Panc1 (cell line): ENCODE measurements at regions not wholly inside any gene's neighbourhood (a gene's known extent, or its start where the extent isn't known, plus 50 kb on each side); places are given as distances from the start of the nearest gene placed in this dataset.

Source experiments
- ATAC-seq: fragments of 200-7000 bp; cut with Tn5 transposase; 2 replicates; pipeline ENCODE4 v1.9.1; 2020; ENCODE audit warnings: mild to moderate bottlenecking, moderate library complexity
- BruUV-seq: library from RNA; stranded (reverse); fragments of 400-500 nt; replicated peaks from 2 replicates; lab custom pipeline; 2021; lab: Mats Ljungman, UMichigan
- CTCF ChIA-PET: fragments of 300-600 bp; sonication (Branson Sonifier 250); formaldehyde crosslinking; loops from one replicate; lab custom pipeline; 2022; ENCODE audit warnings: antibody characterized with exemption; lab: Charles Lee
- POLR2A ChIA-PET: fragments of 300-600 bp; sonication (Branson Sonifier 250); formaldehyde crosslinking; loops from one replicate; lab custom pipeline; 2022; ENCODE audit warnings: antibody characterized with exemption; lab: Charles Lee
- DNase-seq: peaks from one replicate; pipeline ENCODE4 v3.0.0-alpha.2; 2010; ENCODE audit warnings: low read depth, low spot score
- H3K27ac ChIP-seq: 2 replicates; pipeline ENCODE4 v1.5.1; 2011; ENCODE audit warnings: mild to moderate bottlenecking, low read length, inconsistent platforms
- H3K27me3 ChIP-seq: fragments of 200-500 bp; sonication (Bioruptor generic); 2 replicates; pipeline ENCODE4 v1.6.0; 2014; ENCODE audit warnings: low read length, inconsistent platforms; ENCODE audit not compliant: control insufficient read depth, insufficient read depth
- H3K36me3 ChIP-seq: fragments of 200-500 bp; sonication (Bioruptor generic); 2 replicates; pipeline ENCODE4 v1.5.1; 2014; ENCODE audit warnings: inconsistent platforms, mild to moderate bottlenecking, low read length, moderate library complexity; ENCODE audit not compliant: control insufficient read depth, insufficient read depth
- H3K4me1 ChIP-seq: 2 replicates; pipeline ENCODE4 v1.5.1; 2011; ENCODE audit warnings: inconsistent platforms, mild to moderate bottlenecking, low read length, moderate library complexity; ENCODE audit not compliant: control insufficient read depth, insufficient read depth
- H3K4me3 ChIP-seq, 2 experiments: 2 replicates each; pipeline ENCODE4 v1.5.1; 2011 to 2012; ENCODE audit warnings: low read depth in 2 of 2, low read length in 2 of 2, mild to moderate bottlenecking in 2 of 2, inconsistent platforms in 1 of 2, moderate library complexity in 1 of 2
- H3K9me3 ChIP-seq: fragments of 200-500 bp; sonication (Bioruptor generic); 2 replicates; pipeline ENCODE4 v1.5.1; 2014; ENCODE audit warnings: low read depth, mild to moderate bottlenecking, inconsistent platforms, low read length, moderate library complexity; ENCODE audit not compliant: control insufficient read depth, insufficient read depth
- POLR2AphosphoS5 ChIP-seq: IDR thresholded peaks from 2 replicates; pipeline ENCODE4 v1.6.1; 2012; ENCODE audit warnings: mild to moderate bottlenecking, low read depth, low read length, moderate library complexity
- REST ChIP-seq, 2 experiments: IDR thresholded peaks; 2 replicates each; pipeline ENCODE4 v1.6.1; 2011 to 2012; ENCODE audit warnings: low read depth in 2 of 2, control low read depth in 1 of 2, low read length in 1 of 2, mild to moderate bottlenecking in 1 of 2, moderate library complexity in 1 of 2; ENCODE audit not compliant: insufficient read depth in 1 of 2
- SIN3A ChIP-seq: IDR thresholded peaks from 2 replicates; pipeline ENCODE4 v1.6.1; 2012; ENCODE audit warnings: low read depth, mild to moderate bottlenecking, low read length, moderate library complexity, borderline replicate concordance; ENCODE audit not compliant: insufficient read depth
- TCF7L2 ChIP-seq: IDR thresholded peaks from 2 replicates; pipeline ENCODE4 v1.6.1; 2011; ENCODE audit warnings: mild to moderate bottlenecking, low read depth, low read length, inconsistent platforms
- in situ Hi-C: cut with HindIII; loops from 2 replicates; pipeline ENCODE4 v1.10.0; 2016; ENCODE audit warnings: low sequenced_read_pairs, low pct_unique_long_range_greater_than_20kb
- intact Hi-C: fragments of 100-400 bp; cut with micrococcal nuclease; formaldehyde crosslinking; loops from one replicate; pipeline ENCODE4 v1.10.0; 2022; ENCODE audit not compliant: unreplicated experiment
- TF ChIP-seq, protein P1 (sequence below): fragments of 450-650 bp; IDR thresholded peaks from 2 replicates; pipeline ENCODE4 v1.5.1; 2017; ENCODE audit warnings: mild to moderate bottlenecking

GRCh38 chr18:78543201-78543725 lies 436.4 kb upstream of the SALL3 start:
- ChIA-PET POLR2A (no interaction called here), CTCF (no interaction called here)
- no TSS peak for BruUV-seq
- Histone ChIP-seq H3K4me3 (no peak overlapping the region), H3K27ac (no peak overlapping the region), H3K36me3 (no peaks in the 10 kb centered on the region), H3K4me1 (no peaks in the 10 kb centered on the region), H3K9me3 (no peaks in the 10 kb centered on the region), H3K27me3 (peaks cover 2% of the 10 kb centered on the region; the same call in 1 of the 2 replicates)
- intact Hi-C loops (no loop called here), in situ Hi-C loops (no loop called here)
- no peak for ATAC-seq
- TF ChIP-seq POLR2AphosphoS5 (no peak), TCF7L2 (no peak), SIN3A (no peak), REST (IDR thresholded peaks at IDR 0.05; ENCODE audit: insufficient read depth in 1 of 2, low read depth in 2 of 2, low read length in 1 of 2) (no peak)
- TF ChIP-seq, protein P1, sequence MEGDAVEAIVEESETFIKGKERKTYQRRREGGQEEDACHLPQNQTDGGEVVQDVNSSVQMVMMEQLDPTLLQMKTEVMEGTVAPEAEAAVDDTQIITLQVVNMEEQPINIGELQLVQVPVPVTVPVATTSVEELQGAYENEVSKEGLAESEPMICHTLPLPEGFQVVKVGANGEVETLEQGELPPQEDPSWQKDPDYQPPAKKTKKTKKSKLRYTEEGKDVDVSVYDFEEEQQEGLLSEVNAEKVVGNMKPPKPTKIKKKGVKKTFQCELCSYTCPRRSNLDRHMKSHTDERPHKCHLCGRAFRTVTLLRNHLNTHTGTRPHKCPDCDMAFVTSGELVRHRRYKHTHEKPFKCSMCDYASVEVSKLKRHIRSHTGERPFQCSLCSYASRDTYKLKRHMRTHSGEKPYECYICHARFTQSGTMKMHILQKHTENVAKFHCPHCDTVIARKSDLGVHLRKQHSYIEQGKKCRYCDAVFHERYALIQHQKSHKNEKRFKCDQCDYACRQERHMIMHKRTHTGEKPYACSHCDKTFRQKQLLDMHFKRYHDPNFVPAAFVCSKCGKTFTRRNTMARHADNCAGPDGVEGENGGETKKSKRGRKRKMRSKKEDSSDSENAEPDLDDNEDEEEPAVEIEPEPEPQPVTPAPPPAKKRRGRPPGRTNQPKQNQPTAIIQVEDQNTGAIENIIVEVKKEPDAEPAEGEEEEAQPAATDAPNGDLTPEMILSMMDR: no peak
- DNase-seq: no peak

- no peak for ATAC-seq
- CTCF ChIA-PET: no interaction called here
Measured at GRCh38 chr18:78546281-78546680, 433.3 kb upstream of the SALL3 start.

More at GRCh38 chr18:78546281-78546680, 433.3 kb upstream of the SALL3 start:
- in situ Hi-C loops (no loop called here), intact Hi-C loops (no loop called here)
- no peaks in the 10 kb centered on the region for H3K4me1 ChIP-seq
- DNase-seq: no peak
- no peaks in the 10 kb centered on the region for H3K9me3 ChIP-seq
- H3K27me3 ChIP-seq: peaks cover 4% of the 10 kb centered on the region; the same call in 1 of the 2 replicates
- H3K27ac ChIP-seq: no peak overlapping the region
- no peak overlapping the region for H3K4me3 ChIP-seq
- H3K36me3 ChIP-seq: no peaks in the 10 kb centered on the region
- BruUV-seq: no TSS peak
- TF ChIP-seq, protein P1: no peak
- TF ChIP-seq TCF7L2 (no peak), POLR2AphosphoS5 (no peak), REST (IDR thresholded peaks at IDR 0.05; ENCODE audit: insufficient read depth in 1 of 2, low read depth in 2 of 2, low read length in 1 of 2) (no peak), SIN3A (no peak)
- POLR2A ChIA-PET: no interaction called here
